Tibial artery (tissue), 4 donors: ENCODE measurements at regions not wholly inside any gene's neighbourhood (a gene's known extent, or its start where the extent isn't known, plus 50 kb on each side); places are given as distances from the start of the nearest gene placed in this dataset.

Experiments
- DNase-seq, 2 donors: peaks; one replicate each; pipeline ENCODE4 v3.0.0-alpha.2; 2019
- H3K27ac ChIP-seq, 2 donors: fragments of 200-600 bp; sonication (generic) in 1 of 2; 1 replicate in 1 of 2; 2 replicates in 1 of 2; pipeline ENCODE4 v1.5.1; 2018 to 2019; ENCODE audit warnings: mild to moderate bottlenecking in 1 of 2
- H3K27me3 ChIP-seq, 2 donors: fragments of 200-600 bp; sonication (generic) in 1 of 2; one replicate each; pipeline versions ENCODE4 v1.5.1 to v1.6.0; 2016 to 2019
- H3K36me3 ChIP-seq, 3 donors: fragments of 200-600 bp; sonication (generic) in 2 of 3; one replicate each; pipeline ENCODE4 v1.5.1; 2016 to 2019; ENCODE audit warnings: mild to moderate bottlenecking in 2 of 3
- H3K4me1 ChIP-seq, 4 donors: fragments of 200-600 bp; sonication (generic) in 2 of 4; 1 replicate in 3 of 4; 2 replicates in 1 of 4; pipeline ENCODE4 v1.5.1; 2016 to 2019
- H3K4me3 ChIP-seq, 2 donors: fragments of 200-600 bp; sonication (generic) in 1 of 2; 1 replicate in 1 of 2; 2 replicates in 1 of 2; pipeline ENCODE4 v1.5.1; 2018 to 2019; ENCODE audit warnings: mild to moderate bottlenecking in 2 of 2
- H3K9me3 ChIP-seq, 3 donors: fragments of 200-600 bp; sonication (generic) in 1 of 3; one replicate each; pipeline ENCODE4 v1.5.1; 2016 to 2019
- intact Hi-C: fragments of 100-400 bp; cut with DNase I; formaldehyde crosslinking; loops from one replicate; pipeline ENCODE4 v1.15.0; 2023; ENCODE audit warnings: low total_unique reads
- TF ChIP-seq, protein P1 (sequence below), 2 experiments: fragments of 200-600 bp in 1 of 2; fragments of 450-650 bp in 1 of 2; IDR thresholded peaks; one replicate each; pipeline ENCODE4 v1.5.1; 2017 to 2019; ENCODE audit warnings: antibody characterized with exemption in 2 of 2, mild to moderate bottlenecking in 1 of 2, moderate library complexity in 1 of 2

DNA sequence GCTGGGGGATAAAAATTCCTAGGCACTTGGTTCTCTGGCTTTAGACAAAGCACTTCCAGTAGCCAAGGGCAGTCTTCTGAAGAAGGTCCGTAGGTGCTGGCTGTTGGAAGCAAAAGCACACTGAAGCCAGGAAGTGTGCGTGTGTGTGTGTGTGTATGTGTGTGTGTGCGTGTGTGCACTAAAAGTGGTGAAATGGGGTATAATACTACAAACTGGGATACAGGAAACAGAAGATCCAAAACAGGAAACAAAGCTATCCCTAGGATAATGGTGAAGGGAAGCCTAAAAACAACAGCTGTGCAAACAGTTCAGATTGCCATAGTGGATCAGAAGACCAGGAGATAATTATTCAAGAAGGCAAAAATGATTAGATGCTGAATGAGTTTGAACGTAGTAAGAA lies 103.4 kb downstream of the IL20RB start:
- no peak overlapping the region for H3K4me3 ChIP-seq
- no peaks in the 10 kb centered on the region for H3K27me3 ChIP-seq
- peaks cover 0 to 4% (median 0%) of the 10 kb centered on the region in 3 donors for H3K9me3 ChIP-seq
- H3K4me1 ChIP-seq, result no peaks in the 10 kb centered on the region
- TF ChIP-seq, protein P1, sequence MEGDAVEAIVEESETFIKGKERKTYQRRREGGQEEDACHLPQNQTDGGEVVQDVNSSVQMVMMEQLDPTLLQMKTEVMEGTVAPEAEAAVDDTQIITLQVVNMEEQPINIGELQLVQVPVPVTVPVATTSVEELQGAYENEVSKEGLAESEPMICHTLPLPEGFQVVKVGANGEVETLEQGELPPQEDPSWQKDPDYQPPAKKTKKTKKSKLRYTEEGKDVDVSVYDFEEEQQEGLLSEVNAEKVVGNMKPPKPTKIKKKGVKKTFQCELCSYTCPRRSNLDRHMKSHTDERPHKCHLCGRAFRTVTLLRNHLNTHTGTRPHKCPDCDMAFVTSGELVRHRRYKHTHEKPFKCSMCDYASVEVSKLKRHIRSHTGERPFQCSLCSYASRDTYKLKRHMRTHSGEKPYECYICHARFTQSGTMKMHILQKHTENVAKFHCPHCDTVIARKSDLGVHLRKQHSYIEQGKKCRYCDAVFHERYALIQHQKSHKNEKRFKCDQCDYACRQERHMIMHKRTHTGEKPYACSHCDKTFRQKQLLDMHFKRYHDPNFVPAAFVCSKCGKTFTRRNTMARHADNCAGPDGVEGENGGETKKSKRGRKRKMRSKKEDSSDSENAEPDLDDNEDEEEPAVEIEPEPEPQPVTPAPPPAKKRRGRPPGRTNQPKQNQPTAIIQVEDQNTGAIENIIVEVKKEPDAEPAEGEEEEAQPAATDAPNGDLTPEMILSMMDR (IDR thresholded peaks at IDR 0.05), result no peak
- no peak overlapping the region for H3K27ac ChIP-seq
- intact Hi-C loops, result no loop called here
- H3K36me3 ChIP-seq, result no peaks in the 10 kb centered on the region
- no peak for DNase-seq

DNA sequence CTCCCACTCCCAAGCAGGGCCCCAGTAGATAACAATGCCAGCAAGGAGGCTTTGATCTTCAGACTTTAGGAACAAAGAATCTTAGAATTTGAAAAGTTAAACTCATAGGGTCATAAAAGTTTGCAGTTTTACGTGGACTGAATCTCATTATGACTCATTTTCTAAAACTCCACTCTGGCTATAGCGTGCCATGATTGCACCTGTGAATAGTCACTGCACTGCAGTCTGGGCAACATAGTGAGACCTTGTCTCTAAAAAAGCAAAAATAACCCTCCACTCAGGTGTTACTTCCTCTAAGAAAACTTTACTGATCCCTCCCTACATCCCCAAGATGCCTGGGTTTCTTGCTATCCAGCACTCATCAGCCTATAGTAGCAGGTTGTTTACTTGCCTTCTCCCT lies 104.5 kb downstream of the IL20RB start:
- Histone ChIP-seq H3K27me3 (no peaks in the 10 kb centered on the region), H3K4me1 (no peaks in the 10 kb centered on the region), H3K36me3 (no peaks in the 10 kb centered on the region), H3K4me3 (no peak overlapping the region), H3K27ac (no peak overlapping the region), H3K9me3 (peaks cover 0 to 4% (median 0%) of the 10 kb centered on the region in 3 donors)
- no peak for DNase-seq
- TF ChIP-seq, protein P1 (IDR thresholded peaks at IDR 0.05), result no peak
- intact Hi-C loops, result no loop called here

DNA sequence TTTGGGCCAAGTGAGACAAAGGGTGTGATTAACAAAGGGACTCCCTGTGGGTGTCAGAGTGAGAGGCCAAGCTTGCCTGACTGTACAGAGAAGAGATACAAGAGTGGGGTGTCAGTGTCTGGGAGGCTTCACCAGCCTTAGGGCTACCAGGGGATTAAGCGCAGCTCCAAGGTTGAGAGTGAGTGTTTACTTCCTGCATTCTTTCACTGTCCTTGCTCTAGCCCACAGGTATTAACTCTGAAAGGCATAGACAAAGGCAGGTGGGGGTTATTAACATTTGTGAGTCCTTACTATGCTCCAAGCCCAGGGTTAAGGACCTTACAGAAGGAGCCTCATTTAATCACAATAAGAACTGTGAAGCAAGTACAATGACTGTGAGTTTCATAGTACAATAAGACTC lies 107.6 kb downstream of the IL20RB start:
- Histone ChIP-seq H3K9me3 (peaks cover 0 to 4% (median 0%) of the 10 kb centered on the region in 3 donors), H3K4me3 (no peak overlapping the region), H3K27ac (no peak overlapping the region), H3K4me1 (no peaks in the 10 kb centered on the region), H3K27me3 (no peaks in the 10 kb centered on the region), H3K36me3 (no peaks in the 10 kb centered on the region)
- no peak for DNase-seq
- intact Hi-C loops, result no loop called here
- TF ChIP-seq, protein P1 (IDR thresholded peaks at IDR 0.05), result no peak

DNA sequence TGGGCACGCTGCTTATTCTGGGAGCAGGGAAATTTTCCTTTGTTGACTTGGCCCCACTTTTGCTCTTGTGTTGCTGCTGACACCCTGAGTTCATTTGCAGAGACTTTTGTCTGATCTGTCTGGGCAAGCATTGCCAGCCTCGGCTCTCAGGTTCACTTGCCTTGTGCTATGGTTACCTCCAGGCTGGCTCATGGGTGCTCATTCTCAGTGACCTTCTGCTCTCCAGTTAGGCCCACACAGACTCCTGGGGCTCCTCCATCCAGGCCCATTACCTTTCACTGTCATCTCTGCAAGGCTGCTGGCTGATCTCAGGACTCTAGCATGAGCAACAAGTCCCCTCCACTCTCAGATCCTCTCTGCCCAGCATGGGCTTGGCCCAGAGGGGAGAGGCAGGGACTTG lies 108.3 kb downstream of the IL20RB start:
- Histone ChIP-seq H3K4me3 (no peak overlapping the region), H3K36me3 (no peaks in the 10 kb centered on the region), H3K27ac (no peak overlapping the region), H3K27me3 (no peaks in the 10 kb centered on the region), H3K4me1 (no peaks in the 10 kb centered on the region), H3K9me3 (peaks cover 0 to 4% (median 0%) of the 10 kb centered on the region in 3 donors)
- intact Hi-C loops, result no loop called here
- no peak for DNase-seq
- TF ChIP-seq, protein P1 (IDR thresholded peaks at IDR 0.05), result no peak

DNA sequence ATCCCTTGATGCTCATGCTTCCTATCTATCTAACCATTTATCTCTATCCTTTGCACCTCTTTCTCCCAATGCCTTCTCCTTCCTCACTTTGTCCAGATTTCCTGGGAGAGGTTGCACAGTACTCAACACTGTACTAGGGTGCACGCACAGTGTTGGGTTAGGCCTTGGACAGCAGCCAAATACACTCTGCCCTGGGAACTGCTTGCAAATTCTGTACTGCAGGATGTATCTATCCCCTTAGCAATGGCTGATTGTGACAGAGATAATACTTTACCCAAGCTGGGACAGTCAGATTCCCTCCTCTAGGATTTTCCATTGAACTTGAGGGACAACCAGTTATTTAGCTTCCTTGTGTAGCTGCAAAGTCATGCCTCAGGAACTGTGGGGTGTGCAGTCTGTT lies 113.3 kb downstream of the IL20RB start:
- Histone ChIP-seq H3K4me1 (no peaks in the 10 kb centered on the region), H3K9me3 (no peaks in the 10 kb centered on the region), H3K27ac (no peak overlapping the region), H3K27me3 (no peaks in the 10 kb centered on the region), H3K4me3 (no peak overlapping the region), H3K36me3 (no peaks in the 10 kb centered on the region)
- DNase-seq, result no peak
- intact Hi-C loops, result no loop called here
- TF ChIP-seq, protein P1 (IDR thresholded peaks at IDR 0.05), result no peak

DNA sequence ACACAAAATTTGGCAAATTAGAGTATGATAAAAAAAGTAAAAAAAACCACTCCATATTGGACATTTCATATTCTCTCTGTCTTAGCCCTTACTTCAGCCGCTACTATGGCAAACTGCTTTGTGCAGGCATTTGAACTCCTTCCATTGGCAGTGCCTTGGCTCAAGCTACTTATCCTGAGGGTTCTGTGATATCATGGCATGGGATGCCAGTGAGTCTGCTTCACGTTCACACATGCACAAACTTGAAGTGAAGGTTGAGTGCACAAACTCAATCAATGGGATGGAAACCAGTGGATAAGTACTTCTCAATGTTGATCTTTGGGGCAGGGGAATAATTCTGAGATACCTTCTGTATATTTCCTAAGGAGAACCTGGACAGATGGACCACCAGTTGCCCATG lies 117.2 kb downstream of the IL20RB start:
- Histone ChIP-seq H3K4me3 (no peak overlapping the region), H3K36me3 (no peaks in the 10 kb centered on the region), H3K9me3 (no peaks in the 10 kb centered on the region), H3K27me3 (no peaks in the 10 kb centered on the region), H3K27ac (no peak overlapping the region), H3K4me1 (no peaks in the 10 kb centered on the region)
- intact Hi-C loops, result no loop called here
- TF ChIP-seq, protein P1 (IDR thresholded peaks at IDR 0.05), result no peak
- no peak for DNase-seq
